ENCODE measurements at regions not wholly inside any gene's neighbourhood (a gene's known extent, or its start where the extent isn't known, plus 50 kb on each side); places are given as distances from the start of the nearest gene placed in this dataset.

- no peak for TF ChIP-seq CTCF (IDR thresholded peaks at IDR 0.05 in 8 of 11, conservative IDR thresholded peaks at IDR 0.05 in 3 of 11)
- no peak for TF ChIP-seq POLR2A (IDR thresholded peaks at IDR 0.05)
- TF ChIP-seq POLR2AphosphoS5 (IDR thresholded peaks at IDR 0.05): no peak
These were observed 479.4 kb downstream of the AGTPBP1 start for GRCh38 chr9:85262333-85262732.

Data from spleen (tissue), 7 donors.